PC-9 (cell line): ENCODE measurements at regions not wholly inside any gene's neighbourhood (a gene's known extent, or its start where the extent isn't known, plus 50 kb on each side); places are given as distances from the start of the nearest gene placed in this dataset.

ENCODE experiments used
- EZH2 ChIP-seq: fragments of 200-600 bp; sonication (generic); IDR thresholded peaks from 2 replicates; pipeline ENCODE4 v1.8.0; 2017; ENCODE audit warnings: antibody characterized with exemption, low read depth
- TF ChIP-seq, protein P1 (sequence below): fragments of 200-600 bp; sonication (generic); conservative IDR thresholded peaks from 2 replicates; pipeline ENCODE4 v1.6.1; 2017; ENCODE audit warnings: mixed run types, antibody characterized with exemption, mild to moderate bottlenecking, moderate library complexity

DNA sequence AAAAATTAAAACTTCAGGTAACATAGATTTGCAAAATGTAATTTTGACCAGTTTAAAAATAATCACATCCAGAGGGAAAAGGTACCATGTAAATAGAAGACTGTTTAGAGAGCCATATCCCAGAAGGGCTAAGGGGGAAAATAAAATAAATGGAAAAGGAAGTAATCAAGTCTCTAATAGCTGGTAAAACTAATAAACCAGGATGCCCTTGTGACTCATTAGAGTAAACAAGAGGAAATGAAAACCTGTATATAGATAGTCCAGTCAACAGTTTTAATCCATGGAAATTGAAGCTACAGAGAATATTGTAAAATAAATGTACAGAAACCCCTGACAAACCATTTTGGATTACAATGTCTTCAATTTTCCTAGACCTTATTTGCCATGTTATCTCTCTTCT, 698.0 kb upstream of the RGS18 start:
- no peak for TF ChIP-seq EZH2
- TF ChIP-seq, protein P1, sequence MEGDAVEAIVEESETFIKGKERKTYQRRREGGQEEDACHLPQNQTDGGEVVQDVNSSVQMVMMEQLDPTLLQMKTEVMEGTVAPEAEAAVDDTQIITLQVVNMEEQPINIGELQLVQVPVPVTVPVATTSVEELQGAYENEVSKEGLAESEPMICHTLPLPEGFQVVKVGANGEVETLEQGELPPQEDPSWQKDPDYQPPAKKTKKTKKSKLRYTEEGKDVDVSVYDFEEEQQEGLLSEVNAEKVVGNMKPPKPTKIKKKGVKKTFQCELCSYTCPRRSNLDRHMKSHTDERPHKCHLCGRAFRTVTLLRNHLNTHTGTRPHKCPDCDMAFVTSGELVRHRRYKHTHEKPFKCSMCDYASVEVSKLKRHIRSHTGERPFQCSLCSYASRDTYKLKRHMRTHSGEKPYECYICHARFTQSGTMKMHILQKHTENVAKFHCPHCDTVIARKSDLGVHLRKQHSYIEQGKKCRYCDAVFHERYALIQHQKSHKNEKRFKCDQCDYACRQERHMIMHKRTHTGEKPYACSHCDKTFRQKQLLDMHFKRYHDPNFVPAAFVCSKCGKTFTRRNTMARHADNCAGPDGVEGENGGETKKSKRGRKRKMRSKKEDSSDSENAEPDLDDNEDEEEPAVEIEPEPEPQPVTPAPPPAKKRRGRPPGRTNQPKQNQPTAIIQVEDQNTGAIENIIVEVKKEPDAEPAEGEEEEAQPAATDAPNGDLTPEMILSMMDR = no peak
